Adipocyte (in vitro differentiated cells): ENCODE measurements at regions not wholly inside any gene's neighbourhood (a gene's known extent, or its start where the extent isn't known, plus 50 kb on each side); places are given as distances from the start of the nearest gene placed in this dataset.
"Not testable (repeated sequence)": the region's sequence is repeated elsewhere in the genome, so short reads cannot be mapped to it uniquely, and the experiment has no call there.

Experiments used
- DNase-seq: peaks from one replicate; pipeline ENCODE4 v3.0.0-alpha.2; 2015; ENCODE audit warnings: low read depth
- H3K27me3 ChIP-seq: replicated peaks from 2 replicates; pipeline ENCODE4 v1.7.0; 2013; ENCODE audit warnings: mild to moderate bottlenecking, low read length, moderate library complexity; ENCODE audit not compliant: control insufficient read depth, insufficient read depth
- H3K36me3 ChIP-seq: 2 replicates; pipeline ENCODE4 v1.7.0; 2013; ENCODE audit warnings: low read length, mild to moderate bottlenecking, moderate library complexity; ENCODE audit not compliant: control insufficient read depth, insufficient read depth, severe bottlenecking
- H3K4me1 ChIP-seq: 2 replicates; pipeline ENCODE4 v1.7.0; 2013; ENCODE audit warnings: mild to moderate bottlenecking, low read length, moderate library complexity; ENCODE audit not compliant: control insufficient read depth, insufficient read depth
- H3K4me3 ChIP-seq: 2 replicates; pipeline ENCODE4 v1.7.0; 2013; ENCODE audit warnings: mild to moderate bottlenecking, low read length, moderate library complexity
- H3K9ac ChIP-seq: 2 replicates; pipeline ENCODE4 v1.7.0; 2013; ENCODE audit warnings: mild to moderate bottlenecking, low read length, moderate library complexity
- H3K9me3 ChIP-seq: 2 replicates; pipeline ENCODE4 v1.7.0; 2013; ENCODE audit warnings: mild to moderate bottlenecking, low read length, moderate library complexity; ENCODE audit not compliant: control insufficient read depth

DNA sequence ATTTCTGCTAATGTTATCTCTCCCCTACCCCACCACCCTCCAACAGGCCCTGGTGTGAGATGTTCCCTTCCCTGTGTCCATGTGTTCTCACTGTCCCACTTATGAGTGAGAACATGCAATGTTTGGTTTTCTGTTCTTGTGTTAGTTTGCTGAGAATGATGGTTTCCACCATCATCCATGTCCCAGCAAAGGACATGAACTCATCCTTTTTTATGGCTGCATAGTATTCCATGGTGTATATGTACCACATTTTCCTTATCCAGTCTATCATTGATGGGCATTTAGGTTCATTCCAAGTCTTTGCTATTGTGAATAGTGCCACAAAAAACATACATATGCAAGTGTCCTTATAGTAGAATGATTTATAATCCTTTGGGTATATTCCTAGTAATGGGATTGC is 104.5 kb downstream of the ZNF33B start:
- not testable (repeated sequence) for H3K27me3 ChIP-seq, H3K9ac ChIP-seq, H3K36me3 ChIP-seq, H3K4me3 ChIP-seq, H3K4me1 ChIP-seq, DNase-seq
- peaks cover 45% of the 10 kb centered on the region for H3K9me3 ChIP-seq

- DNase-seq, result no peak
- Histone ChIP-seq H3K4me3 (no peak overlapping the region), H3K9ac (no peak overlapping the region), H3K4me1 (no peaks in the 10 kb centered on the region), H3K9me3 (peaks cover 39% of the 10 kb centered on the region), H3K36me3 (peaks cover 5% of the 10 kb centered on the region), H3K27me3 (no peaks in the 10 kb centered on the region)
Observed at GRCh38 chr10:42532996-42533395, 105.4 kb downstream of the ZNF33B start.

GRCh38 chr10:42523098-42523497 is 115.3 kb downstream of the ZNF33B start:
- no peak overlapping the region for H3K9ac ChIP-seq
- no peaks in the 10 kb centered on the region for H3K27me3 ChIP-seq
- H3K4me3 ChIP-seq, result peak overlapping the region; percentile 43
- no peak for DNase-seq
- peaks cover 57% of the 10 kb centered on the region for H3K36me3 ChIP-seq
- peaks cover 76% of the 10 kb centered on the region for H3K9me3 ChIP-seq
- H3K4me1 ChIP-seq, result no peaks in the 10 kb centered on the region

- Histone ChIP-seq H3K9me3 (peaks cover 100% of the 10 kb centered on the region), H3K4me3 (peak overlapping the region; percentile 64), H3K36me3 (peaks cover 53% of the 10 kb centered on the region), H3K9ac (no peak overlapping the region), H3K27me3 (no peaks in the 10 kb centered on the region), H3K4me1 (no peaks in the 10 kb centered on the region)
- no peak for DNase-seq
Observed at GRCh38 chr10:42519761-42520460, 118.5 kb downstream of the ZNF33B start.

DNA sequence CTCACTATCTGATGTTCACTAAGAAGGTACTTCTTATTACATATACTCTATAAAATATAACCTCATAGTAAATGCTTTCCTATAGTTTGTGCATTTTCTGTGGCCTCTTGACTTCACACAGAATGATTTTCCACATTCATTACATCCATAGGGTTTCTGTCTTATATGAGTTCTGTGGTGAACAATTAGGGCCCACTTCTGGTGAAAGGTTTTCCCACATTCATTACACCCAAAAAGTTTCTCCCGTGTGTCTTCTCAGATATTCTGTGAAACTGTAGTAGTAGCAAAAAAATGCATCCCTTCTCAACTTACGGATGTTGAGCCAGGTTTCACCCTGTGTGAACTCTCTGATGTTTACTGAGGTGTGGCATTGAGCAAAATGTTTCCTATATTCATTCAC is 119.3 kb downstream of the ZNF33B start:
- Histone ChIP-seq H3K4me1 (no peaks in the 10 kb centered on the region), H3K27me3 (no peaks in the 10 kb centered on the region), H3K36me3 (peaks cover 44% of the 10 kb centered on the region), H3K9ac (no peak overlapping the region), H3K9me3 (peaks cover 100% of the 10 kb centered on the region), H3K4me3 (peak overlapping the region; percentile 64)
- DNase-seq, result no peak

- DNase-seq, result no peak
- Histone ChIP-seq H3K4me1 (no peaks in the 10 kb centered on the region), H3K4me3 (peak overlapping the region; percentile 18), H3K36me3 (no peaks in the 10 kb centered on the region), H3K9ac (no peak overlapping the region), H3K9me3 (peaks cover 78% of the 10 kb centered on the region), H3K27me3 (no peaks in the 10 kb centered on the region)
Observed at GRCh38 chr10:42513921-42514320, 124.4 kb downstream of the ZNF33B start.

- no peak for DNase-seq
- Histone ChIP-seq H3K36me3 (no peaks in the 10 kb centered on the region), H3K4me3 (no peak overlapping the region), H3K27me3 (no peaks in the 10 kb centered on the region), H3K9ac (no peak overlapping the region), H3K9me3 (peaks cover 9% of the 10 kb centered on the region), H3K4me1 (no peaks in the 10 kb centered on the region)
Observed at GRCh38 chr10:42491801-42492200, 146.6 kb downstream of the ZNF33B start.

DNA sequence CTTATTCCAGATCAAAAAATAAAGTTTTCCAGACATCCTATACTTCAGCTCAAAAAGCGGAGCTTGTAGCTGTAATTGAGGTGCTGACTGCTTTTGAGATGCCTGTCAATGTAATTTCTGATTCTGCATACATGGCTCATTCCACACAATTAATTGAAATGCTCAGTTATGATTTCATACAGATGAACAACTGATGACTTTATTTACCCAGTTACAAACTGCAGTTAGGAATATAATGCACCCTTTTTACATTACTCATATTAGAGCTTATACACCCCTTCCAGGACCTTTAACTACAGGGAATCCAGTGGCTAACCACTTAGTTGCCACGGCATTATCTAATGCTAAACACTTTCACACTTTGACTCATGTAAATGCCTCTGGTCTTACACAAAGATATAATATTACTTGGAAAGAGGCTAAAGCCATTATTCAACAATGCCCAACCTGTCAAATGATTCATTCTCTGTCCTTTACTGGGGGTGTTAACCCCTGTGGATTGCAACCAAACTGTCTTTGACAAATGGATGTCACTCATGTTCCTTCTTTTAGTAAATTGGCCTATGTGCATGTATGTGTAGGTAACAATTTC is 147.3 kb downstream of the ZNF33B start:
- Histone ChIP-seq H3K27me3 (no peaks in the 10 kb centered on the region), H3K4me1 (no peaks in the 10 kb centered on the region), H3K9ac (no peak overlapping the region), H3K36me3 (no peaks in the 10 kb centered on the region), H3K4me3 (no peak overlapping the region), H3K9me3 (peaks cover 9% of the 10 kb centered on the region)
- DNase-seq, result no peak

DNA sequence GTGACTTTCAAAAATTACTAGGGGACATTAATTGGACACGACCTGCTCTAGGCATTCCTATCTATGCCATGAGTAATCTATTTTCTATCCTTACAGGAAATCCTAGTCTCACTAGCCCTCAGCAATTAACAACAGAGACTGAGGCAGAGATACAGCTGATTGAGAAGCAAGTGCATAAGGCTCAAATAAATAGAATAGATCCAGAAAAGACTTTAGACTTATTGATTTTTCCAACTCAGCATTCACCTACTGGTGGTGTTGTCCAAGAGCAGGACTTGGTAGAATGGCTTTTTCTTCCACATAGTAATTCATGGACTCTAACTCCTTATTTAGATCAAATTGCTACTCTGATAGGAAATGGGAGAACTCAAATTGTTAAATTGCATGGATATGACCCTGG is 148.0 kb downstream of the ZNF33B start:
- peaks cover 7% of the 10 kb centered on the region for H3K9me3 ChIP-seq
- H3K36me3 ChIP-seq, result no peaks in the 10 kb centered on the region
- H3K27me3 ChIP-seq, result no peaks in the 10 kb centered on the region
- no peak for DNase-seq
- H3K9ac ChIP-seq, result no peak overlapping the region
- no peak overlapping the region for H3K4me3 ChIP-seq
- no peaks in the 10 kb centered on the region for H3K4me1 ChIP-seq

GRCh38 chr10:42488416-42488815 is 150.0 kb downstream of the ZNF33B start:
- Histone ChIP-seq H3K9ac (no peak overlapping the region), H3K4me1 (no peaks in the 10 kb centered on the region), H3K36me3 (no peaks in the 10 kb centered on the region), H3K9me3 (no peaks in the 10 kb centered on the region), H3K4me3 (no peak overlapping the region), H3K27me3 (no peaks in the 10 kb centered on the region)
- peak; percentile 73 for DNase-seq

DNA sequence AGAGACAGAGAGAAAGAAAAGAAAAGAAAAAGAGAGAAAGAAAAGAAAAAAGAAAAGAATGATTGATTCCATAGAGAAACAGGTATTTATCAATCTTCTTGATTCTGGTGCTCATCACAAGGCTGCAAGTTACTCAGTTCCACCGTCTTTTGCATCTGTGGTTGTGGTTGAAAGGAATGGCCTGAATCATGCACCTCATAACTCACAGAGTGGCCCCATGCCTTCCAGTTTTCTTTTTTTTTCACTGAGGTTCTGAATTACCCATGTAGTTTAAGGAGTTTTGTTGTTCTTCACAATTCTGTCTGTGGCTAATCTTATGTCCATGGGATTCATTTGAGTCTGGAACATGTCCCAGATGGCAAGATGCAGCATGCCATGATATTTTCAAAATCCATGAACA is 156.0 kb downstream of the ZNF33B start:
- Histone ChIP-seq H3K9me3 (no peaks in the 10 kb centered on the region), H3K27me3 (no peaks in the 10 kb centered on the region), H3K4me1 (no peaks in the 10 kb centered on the region), H3K9ac (no peak overlapping the region), H3K4me3 (no peak overlapping the region), H3K36me3 (no peaks in the 10 kb centered on the region)
- DNase-seq, result peak; percentile 42

DNA sequence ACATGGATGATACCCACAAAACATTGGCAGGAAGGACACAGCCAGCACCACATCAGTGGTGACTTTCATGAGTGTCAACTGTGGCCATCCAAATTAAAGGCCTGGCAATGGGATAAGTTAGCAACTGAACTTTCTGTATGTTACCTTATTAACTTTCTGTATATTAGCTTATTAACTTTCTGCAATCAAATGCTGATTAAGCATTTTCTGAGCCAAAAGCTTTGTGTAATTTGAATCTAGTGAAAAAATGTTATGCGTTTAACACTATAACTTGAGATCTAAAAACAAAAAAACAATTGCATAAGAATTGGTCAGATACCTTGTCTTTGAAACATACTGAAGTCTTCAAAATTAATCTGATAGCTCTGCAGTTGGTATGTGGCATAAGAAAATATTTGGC is 159.3 kb downstream of the ZNF33B start:
- Histone ChIP-seq H3K9ac (no peak overlapping the region), H3K27me3 (no peaks in the 10 kb centered on the region), H3K9me3 (no peaks in the 10 kb centered on the region), H3K4me1 (no peaks in the 10 kb centered on the region), H3K4me3 (no peak overlapping the region), H3K36me3 (no peaks in the 10 kb centered on the region)
- DNase-seq, result no peak
